HG03460 (cell line): ENCODE measurements at regions not wholly inside any gene's neighbourhood (a gene's known extent, or its start where the extent isn't known, plus 50 kb on each side); places are given as distances from the start of the nearest gene placed in this dataset.

Source experiments
- ATAC-seq: cut with Tn5 transposase; IDR thresholded peaks from one replicate; pipeline ENCODE4 v1.9.1; 2021; ENCODE audit not compliant: unreplicated experiment

DNA sequence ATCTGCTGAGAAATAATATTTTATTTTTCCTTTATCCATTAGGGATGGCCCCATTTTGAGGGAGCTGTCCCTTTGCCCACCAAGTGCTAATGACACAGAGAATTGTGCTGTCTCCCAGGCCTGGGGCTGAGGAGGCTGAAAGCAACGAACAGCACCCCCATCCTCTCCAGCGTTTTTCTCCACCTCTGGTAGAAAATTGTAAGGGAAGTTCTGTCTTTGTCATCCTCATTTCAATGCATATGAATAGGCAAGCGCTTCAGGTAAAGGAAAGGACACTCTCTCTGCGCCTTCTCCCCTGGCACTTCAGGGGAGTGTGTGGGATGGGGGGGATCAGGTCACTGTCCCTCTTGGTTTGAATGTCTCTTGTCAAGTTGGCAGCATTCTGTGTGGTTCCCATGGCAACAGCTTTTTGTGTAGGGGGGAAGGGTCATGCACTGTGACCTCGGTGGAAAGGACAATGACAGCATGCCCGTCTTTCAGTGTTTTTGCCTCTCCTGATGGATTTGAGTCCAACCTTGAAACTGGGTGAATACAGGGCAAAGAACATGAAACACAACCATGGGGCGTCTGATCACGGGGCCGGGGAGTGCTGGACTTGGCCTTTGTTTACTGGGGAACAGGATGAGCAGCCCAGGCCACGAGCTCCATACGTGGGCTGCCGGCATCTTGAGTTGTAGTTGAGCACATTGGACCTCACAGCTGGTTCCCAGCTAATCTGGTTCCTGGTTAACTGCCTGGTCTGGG, 230.2 kb downstream of the VRK1 start:
- ATAC-seq, result no peak

DNA sequence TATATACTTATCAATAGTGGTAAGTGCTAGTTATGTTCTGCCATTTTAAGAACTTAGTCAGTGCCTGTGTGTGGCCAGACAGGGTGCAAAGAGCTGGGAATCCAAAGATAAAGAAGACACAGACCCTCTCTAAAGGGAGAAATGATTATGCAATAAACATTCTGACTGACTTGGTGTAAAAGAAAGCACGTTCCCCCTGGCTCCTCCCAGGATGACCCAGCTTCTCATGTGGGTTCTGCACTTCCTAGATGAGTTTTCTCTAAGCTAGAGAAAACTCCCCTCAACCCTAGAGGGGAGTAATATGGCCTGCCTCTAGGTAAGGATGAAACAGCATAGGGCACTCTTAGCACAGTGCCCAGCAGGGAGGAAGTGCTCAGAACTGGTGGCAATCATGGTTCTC, 231.2 kb downstream of the VRK1 start:
- no peak for ATAC-seq

DNA sequence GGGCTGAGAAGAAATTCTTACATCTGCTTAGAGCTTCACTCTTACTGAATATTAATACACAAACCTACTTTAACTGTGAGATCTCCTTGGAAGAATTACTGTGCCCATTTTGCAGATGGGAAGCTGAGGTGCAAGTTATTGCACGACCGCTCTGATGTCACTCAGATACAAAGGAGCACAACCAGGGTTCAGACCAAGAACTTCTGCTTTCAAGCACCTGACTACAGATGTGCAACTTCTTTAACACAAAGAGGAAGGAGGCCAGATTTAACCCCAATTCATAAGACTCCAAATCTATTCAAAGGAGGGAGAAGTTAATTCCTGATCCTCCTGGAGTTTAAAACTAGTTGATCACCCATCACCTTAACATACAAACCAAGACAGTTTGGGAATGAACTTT, 232.6 kb downstream of the VRK1 start:
- ATAC-seq, result no peak

DNA sequence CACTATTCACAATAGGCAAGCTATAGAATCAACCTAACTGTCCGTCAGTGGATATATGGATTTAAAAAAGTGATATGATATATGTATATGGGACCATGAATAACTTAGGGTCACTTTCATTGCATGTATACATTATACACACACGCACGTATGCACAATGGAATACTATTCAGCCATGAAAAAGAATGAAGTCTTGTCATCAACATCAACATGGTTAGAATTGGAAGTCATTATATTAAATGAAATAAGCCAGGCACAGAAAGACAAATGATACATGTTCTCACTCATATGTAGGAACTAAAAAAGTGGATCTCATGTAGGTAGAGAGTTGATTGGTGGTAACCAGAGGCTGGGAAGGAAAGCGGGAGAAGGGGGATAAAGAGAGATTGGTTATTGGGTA, 234.3 kb downstream of the VRK1 start:
- no peak for ATAC-seq

DNA sequence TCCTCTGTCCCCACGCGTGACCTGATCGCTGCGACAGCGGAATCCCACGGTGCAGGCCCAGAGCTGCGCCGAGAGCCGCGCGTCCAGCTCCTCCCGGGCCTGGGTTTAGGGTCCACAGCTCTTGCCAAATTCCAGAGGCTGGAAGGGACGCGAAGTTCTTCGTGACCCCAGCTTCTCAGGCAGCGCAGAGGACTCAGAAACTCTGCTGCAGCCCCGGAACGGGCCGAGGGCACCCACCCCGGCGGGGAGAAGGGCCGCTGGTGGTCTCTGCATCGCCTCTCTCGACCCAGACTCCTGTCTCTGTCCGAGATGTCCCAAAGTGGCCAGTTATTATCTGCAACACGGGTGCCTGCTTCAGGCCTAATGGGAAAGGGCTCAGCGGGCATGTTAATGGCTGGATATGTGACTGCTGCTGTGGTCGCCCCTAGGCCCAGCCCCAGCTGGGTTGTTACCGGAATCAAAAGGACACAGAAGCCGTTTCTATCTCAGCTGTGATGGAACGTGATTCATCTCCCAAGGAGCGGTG, 236.4 kb downstream of the VRK1 start:
- no peak for ATAC-seq

DNA sequence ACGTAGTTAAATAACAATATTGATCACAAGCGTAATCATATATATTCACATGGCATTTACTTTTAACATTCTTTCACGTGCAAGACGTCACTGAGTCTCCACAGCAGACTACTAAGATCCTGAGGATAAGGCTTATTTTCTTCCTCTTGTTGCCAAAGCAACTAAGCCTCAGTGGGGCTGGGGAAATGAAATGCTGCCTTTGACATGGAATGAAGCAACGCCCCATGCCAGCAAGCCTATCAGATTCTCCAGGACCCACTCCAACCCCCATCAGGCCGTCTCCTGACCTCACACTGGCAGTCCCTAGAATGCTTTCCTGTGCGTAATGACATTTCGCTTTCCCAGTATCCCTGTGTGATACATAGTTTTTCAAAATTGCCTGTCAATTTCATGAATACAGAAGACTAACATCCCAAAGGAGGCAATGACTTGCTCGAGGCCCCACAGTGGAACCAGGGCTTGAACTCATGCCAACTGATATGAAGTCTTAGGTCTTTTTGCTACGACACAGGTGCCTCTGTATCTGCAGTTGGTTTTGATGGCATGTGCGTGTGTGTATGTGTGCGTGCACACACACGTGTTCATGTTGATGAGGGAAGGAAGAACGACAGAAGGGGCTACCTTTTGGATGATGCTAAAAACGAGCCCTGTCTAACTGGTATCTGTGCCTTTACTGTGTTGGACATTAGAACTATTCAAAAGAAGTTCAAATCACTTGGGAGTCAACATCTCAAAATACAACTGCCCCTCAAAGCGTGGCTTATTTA, 239.1 kb downstream of the VRK1 start:
- no peak for ATAC-seq

DNA sequence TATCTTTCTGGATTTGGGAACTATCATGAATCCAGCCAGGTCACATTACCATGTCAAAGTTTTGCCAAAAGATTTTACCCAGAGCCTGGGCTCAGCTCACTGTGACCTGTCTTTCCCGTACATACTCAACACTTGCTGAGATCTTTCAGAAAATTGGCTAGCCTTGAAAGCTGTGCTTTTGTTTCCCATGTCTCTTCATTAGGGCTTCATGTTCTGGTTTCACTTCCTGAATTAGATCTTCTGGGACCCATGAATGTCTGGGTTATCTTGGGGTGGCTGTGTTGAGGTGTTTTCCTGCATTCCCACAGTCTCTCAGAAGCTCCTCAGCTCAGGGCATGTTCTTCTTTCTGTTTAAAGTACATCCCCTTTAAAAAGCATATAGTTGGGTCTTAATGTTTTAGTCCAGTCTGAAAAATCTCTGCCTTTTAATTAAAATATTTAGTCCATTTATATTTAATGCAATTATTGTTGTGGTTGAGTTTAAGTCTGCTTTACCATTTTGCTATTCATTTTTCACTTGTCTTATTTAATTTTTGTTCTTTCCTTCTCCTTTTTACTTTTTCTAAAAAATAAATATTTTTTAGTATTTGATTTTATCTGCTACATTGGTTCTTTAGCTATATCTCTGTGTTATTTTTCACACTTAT, 242.7 kb downstream of the VRK1 start:
- ATAC-seq, result no peak

DNA sequence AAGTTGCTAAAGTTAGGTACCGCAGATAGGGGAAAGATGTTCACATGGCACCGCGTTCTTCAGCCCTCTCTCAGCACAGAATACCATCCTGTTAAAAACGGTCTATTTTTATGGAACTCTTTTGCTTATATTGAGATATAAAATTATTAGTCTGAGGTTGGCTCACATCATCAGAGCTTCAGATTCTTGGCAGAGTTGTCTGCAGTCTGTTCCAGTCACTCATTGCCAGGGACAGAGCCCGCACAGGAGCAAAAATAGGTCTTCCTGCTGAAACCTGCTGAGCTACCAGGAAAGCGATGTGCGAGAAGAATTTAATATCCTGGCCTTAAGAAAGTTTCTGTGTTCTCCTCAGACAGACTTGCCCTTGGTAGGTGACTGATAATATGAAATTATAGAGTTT, 249.8 kb downstream of the VRK1 start:
- ATAC-seq, result no peak

DNA sequence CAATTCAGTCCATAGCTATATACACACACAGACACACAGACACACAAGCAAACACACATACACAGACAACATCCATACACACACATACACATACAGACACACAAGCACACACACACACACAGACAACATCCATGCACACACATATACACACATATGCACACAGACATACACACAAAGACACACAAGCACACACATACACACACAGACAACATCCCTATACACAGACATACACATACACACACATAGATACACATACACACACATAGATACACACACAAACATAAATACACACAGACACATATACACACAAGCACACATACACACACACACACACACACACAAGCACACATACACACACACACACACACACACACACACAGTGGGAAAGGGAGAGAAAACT, 254.8 kb downstream of the VRK1 start:
- ATAC-seq, result no peak

DNA sequence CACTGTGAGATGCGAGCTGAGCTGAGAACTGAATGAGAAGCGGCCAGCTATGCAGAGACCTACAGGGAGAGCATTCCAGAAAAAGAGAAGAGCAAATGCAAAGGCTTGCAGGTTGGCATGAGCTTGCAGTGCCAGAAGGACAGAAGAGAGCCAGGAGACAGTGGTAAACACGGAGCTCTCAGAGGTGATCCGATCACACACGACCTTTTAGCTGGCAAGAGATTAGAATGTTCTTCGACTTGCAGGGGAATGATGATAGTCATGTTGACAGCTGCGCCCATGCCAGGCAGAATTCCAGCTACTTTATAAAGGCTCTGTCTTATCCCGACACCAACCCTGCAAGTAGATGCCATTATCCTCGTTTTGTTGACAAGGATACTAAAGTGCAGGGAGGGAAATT, 256.8 kb downstream of the VRK1 start:
- no peak for ATAC-seq

DNA sequence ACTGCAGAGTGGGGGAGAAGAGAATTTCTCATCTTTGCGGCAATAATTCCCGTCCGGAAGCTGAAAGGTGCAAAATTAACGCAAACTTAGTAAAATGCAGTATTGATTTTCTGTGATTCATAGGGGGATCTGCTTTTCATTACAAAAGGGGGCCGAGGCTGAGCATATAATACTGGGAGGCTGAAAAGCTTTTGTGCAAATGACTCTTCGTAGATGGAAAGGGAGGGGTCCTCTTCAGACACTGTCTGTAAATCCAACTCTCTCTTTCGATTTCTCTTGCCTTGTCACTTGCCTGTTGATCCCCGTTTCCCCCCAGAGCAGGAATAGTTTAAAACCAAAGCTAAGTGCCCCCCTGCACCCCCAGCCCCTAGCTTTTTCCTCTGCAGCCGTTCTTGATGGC, 258.2 kb downstream of the VRK1 start:
- no peak for ATAC-seq

DNA sequence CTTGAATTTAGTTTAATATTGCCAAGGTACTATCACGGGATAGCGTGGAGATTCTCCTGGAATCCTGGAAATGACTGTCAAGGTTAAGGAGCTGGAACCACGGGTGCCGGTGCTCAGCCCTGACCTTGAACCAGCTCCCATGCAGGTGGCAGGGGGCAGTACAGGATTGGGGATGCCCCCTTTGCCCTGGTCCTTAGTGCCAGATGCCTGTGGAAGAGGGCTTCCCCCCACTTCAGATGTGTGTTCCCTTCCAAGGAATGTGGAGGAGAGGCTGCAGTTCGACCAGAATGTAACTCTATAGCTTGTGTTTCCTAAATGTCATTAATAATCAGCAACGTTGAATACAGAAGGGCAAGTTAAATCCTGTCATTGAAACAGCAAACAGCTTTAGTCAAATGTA, 258.9 kb downstream of the VRK1 start:
- ATAC-seq, result no peak

DNA sequence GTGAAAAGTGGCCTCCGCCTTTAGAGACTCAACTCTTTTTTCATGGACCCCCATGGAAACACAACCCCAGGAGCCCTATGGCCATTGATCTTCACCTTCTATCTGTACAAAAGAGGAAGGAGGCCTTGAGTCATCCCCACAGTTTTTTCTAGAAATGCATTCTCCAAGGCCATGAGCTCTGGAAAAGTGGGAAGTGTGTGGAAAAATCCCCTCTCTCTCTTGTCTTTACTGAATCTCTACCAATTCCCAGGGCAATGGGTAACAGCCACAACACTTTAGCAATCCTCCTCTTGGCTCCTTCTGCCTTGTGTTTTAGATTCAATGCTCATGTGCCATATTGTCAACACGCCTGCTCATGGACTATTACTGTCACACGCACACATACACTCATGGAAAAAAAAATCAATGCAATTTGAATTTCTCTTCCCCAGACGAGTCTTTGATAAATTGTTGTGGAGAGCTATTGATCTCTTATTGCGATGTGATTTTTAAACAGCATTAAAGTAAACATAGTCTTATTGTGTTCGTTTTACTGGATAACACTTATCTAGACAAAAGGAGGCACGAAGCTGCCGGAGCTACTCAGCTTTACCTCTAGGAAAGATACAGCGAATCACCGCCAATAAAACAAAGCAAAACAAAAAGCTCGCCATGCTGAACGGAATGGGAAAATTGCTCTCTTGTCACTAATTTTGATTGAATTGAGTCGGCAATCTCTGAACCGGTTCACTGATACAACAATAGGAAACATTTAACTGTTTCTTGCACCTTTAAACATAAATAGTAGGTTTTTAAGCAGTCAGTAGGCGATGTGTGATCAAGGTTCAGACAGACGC, 260.3 kb downstream of the VRK1 start:
- no peak for ATAC-seq

DNA sequence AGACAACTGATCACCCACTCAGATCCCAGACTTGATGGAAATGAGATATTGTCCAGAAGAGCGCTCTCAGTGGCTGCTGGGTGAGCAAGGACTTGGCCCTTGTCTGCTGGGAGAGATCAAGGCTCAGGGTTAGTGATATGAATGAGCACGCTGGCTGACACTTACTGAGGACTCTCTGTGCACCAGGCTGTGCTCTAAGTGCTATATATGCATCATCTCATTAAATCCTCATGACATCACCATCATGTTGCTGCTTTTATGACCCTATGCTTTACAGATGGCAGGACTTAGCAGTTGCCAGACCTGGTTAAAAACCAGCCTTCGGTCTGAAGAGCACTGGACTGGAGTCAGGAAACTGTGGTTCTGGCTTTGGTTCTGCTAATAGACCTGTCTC, 260.9 kb downstream of the VRK1 start:
- ATAC-seq, result no peak

DNA sequence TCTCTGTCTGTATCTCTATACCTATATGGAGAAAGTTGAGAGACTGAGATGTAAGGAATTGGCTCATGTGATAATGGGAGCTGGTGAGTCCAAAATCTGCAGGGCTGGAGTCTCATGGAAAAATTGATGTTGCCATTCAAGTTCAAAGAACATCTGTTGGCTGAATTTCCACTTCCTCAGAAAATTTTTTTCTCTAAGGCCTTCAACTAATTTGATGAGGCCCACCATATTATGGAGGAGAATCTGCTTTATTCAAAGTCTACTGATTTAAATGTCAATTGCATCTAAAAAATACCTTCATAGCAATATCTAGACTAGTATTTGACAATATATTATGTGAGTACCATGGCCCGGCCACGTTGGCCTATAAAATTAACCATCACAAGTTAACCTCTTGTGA, 261.4 kb downstream of the VRK1 start:
- ATAC-seq, result no peak

DNA sequence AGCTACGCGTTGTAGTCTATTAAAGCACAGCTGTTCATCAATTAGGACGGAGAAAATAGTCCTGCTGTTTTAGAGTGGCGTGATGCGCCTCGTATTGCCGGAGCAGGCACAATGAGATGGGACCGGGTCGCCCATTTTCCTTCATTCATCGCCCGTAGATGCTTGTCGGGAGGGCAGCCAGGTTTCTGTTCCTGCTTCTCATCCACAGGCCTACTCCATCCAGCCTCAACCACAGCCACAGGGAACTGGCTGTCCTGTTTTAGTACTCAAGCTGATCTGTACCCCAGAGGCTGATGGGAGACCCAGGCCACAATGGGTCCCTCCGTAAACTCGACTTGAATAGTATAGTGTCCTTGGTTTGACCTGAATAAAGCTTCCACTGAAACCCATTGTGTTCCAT, 264.0 kb downstream of the VRK1 start:
- ATAC-seq, result no peak

DNA sequence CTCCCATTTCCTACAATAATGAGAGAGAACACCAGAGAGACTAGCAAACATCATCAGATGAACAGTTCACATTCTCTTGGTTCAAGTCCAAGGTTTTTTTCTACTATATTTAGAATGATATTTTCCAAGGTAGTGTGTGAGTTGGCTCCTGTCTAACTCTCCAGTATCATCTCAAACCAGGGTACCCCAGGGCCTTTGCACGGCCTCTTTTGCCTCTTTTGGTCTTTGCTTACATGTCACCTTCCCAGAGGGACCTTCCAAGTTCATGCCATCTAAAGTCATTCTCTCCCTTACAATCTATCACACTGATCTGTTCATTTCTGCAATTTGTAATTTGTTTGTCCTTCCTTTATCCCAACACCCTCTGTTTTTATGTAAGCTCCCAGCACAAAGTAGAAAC, 264.5 kb downstream of the VRK1 start:
- ATAC-seq, result no peak

DNA sequence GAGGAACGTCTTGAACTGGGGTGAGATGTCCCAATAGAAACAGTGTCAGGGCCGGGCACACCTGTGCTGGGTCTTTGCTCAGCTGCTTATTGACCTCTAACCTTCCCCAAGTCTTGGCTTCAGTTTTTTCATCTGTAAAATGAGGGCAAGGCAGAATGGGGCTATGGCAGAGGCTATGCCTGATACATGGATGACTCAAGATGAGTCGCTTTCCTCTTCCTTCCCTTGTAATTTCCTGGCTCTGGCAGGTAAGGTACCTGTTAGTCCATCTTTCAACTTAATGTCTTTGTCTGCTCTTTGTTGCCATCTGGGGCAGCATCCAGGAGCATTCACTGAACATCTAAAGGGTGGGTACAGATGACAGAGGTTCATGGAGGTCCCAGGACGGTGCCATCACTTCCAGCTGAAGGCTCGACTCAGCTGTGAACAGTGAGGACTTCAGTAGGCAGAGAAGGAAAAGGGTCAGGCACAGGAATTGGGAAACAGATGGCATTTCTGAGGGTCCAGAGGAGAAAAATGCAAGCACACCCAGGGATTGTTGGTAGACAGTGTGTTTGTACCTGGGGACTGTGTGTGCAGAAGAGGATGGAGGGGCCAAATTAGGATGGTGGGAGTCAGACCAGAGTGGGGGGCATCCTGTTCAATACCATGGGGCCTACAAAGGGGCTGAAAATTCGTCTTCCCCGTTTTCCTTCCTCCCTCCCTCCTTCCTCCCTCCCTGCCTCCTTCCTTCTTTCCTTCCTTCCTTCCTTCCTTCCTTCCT, 268.3 kb downstream of the VRK1 start:
- ATAC-seq, result no peak

DNA sequence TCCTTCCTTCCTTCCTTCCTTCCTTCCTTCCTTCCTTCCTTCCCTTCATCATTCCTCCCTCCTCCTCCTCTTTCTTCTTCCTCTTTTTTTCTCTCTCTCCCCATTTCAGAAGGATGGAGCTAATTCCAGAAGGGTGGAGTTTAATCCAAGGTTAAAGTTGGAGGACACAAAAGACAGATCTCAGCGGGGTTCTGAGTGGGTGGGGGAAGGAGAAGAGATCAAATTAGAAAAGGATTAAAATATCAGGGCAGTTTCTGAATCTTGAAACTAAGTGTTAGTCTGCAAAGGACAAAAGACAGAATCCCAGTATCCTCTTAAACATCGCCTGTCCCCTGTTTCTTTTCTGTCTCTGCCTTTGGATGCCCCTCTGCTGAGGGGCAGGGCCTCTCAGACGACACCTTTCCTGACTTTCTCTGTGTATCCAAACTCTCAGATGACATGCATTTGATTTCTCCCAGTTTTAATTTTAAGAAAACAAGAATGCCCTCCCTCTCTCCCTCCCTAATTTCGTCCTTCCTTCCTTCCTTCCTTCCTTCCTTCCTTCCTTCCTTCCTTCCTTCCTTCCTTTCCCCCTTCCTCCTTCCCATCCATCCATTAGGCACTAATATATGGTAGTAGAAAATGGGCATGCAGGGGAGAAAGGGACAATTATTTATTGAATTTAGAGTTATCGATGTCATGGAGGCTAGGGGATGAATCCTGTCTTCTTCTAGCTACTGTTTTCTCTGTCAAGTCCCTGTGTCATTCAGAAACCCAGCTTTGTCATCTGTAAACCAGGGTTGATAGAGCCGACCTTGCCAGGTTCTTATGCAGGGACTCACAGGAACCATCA, 269.1 kb downstream of the VRK1 start:
- ATAC-seq, result no peak
